ENCODE measurements at regions not wholly inside any gene's neighbourhood (a gene's known extent, or its start where the extent isn't known, plus 50 kb on each side); places are given as distances from the start of the nearest gene placed in this dataset.

DNA sequence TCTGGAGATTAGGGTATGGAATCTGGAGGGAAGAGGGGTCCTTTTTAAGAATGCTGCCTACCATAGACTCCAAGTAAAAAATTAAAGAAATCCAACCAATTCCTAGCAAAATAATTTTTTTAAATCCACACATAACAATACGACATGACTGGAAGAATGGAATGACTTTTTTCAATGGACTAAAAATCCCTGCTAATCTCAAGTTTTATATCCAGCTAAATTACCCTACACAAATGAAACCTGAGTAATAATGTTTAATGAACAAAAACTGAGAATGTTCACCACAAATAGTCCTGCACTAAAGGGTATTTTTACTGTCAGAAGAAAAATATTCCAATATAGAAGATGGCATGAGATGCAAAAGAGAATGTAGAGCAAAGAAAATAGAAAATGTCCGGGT is 220.3 kb upstream of the AGTR1 start:
- TF ChIP-seq POLR2AphosphoS5 (IDR thresholded peaks at IDR 0.05) = no peak
- TF ChIP-seq, protein P1, sequence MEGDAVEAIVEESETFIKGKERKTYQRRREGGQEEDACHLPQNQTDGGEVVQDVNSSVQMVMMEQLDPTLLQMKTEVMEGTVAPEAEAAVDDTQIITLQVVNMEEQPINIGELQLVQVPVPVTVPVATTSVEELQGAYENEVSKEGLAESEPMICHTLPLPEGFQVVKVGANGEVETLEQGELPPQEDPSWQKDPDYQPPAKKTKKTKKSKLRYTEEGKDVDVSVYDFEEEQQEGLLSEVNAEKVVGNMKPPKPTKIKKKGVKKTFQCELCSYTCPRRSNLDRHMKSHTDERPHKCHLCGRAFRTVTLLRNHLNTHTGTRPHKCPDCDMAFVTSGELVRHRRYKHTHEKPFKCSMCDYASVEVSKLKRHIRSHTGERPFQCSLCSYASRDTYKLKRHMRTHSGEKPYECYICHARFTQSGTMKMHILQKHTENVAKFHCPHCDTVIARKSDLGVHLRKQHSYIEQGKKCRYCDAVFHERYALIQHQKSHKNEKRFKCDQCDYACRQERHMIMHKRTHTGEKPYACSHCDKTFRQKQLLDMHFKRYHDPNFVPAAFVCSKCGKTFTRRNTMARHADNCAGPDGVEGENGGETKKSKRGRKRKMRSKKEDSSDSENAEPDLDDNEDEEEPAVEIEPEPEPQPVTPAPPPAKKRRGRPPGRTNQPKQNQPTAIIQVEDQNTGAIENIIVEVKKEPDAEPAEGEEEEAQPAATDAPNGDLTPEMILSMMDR (IDR thresholded peaks at IDR 0.05 in 8 of 11, conservative IDR thresholded peaks at IDR 0.05 in 3 of 11) = no peak
